ENCODE measurements at regions not wholly inside any gene's neighbourhood (a gene's known extent, or its start where the extent isn't known, plus 50 kb on each side); places are given as distances from the start of the nearest gene placed in this dataset.

DNA sequence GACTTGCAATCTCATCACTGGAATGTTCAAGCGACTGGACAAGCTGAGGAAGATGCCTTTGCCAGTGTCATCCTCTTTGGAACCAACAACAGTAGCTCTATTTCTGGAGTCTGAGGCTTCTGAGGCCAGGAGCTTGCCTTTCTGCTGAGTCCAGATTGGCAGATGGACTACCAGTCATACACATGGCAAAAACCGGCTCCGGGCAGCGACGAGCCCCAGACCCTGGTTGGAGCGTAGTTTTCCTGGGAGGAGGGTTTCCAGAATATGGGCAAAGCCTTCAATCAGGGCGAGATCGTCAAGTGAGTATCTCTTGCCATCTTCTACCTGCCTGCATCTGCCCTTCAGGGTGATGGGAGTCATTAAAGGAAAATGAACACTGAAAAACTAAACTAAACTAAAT lies 807.9 kb downstream of the C4orf33 start:
- TF ChIP-seq, protein P1, sequence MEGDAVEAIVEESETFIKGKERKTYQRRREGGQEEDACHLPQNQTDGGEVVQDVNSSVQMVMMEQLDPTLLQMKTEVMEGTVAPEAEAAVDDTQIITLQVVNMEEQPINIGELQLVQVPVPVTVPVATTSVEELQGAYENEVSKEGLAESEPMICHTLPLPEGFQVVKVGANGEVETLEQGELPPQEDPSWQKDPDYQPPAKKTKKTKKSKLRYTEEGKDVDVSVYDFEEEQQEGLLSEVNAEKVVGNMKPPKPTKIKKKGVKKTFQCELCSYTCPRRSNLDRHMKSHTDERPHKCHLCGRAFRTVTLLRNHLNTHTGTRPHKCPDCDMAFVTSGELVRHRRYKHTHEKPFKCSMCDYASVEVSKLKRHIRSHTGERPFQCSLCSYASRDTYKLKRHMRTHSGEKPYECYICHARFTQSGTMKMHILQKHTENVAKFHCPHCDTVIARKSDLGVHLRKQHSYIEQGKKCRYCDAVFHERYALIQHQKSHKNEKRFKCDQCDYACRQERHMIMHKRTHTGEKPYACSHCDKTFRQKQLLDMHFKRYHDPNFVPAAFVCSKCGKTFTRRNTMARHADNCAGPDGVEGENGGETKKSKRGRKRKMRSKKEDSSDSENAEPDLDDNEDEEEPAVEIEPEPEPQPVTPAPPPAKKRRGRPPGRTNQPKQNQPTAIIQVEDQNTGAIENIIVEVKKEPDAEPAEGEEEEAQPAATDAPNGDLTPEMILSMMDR (IDR thresholded peaks at IDR 0.05), result no peak
- TF ChIP-seq POLR2A (IDR thresholded peaks at IDR 0.05), result no peak
- TF ChIP-seq EP300 (IDR thresholded peaks at IDR 0.05), result no peak
- TF ChIP-seq POLR2AphosphoS5 (IDR thresholded peaks at IDR 0.05), result no peak

Data from gastroesophageal sphincter (tissue), 3 donors.